VCaP (cell line): ENCODE measurements at regions not wholly inside any gene's neighbourhood (a gene's known extent, or its start where the extent isn't known, plus 50 kb on each side); places are given as distances from the start of the nearest gene placed in this dataset.

Experiments
- H3K27ac ChIP-seq: fragments of 450-650 bp; 2 replicates; pipeline ENCODE4 v1.5.1; 2017
- CTCF ChIP-seq: fragments of 450-650 bp; conservative IDR thresholded peaks from 2 replicates; pipeline ENCODE4 v1.5.1; 2017; ENCODE audit warnings: mild to moderate bottlenecking, moderate library complexity

- H3K27ac ChIP-seq, result no peak overlapping the region
- no peak for TF ChIP-seq CTCF
Observed at GRCh38 chr5:135242021-135242865, 156.8 kb downstream of the MACROH2A1 start.

- H3K27ac ChIP-seq, result no peak overlapping the region
Observed at GRCh38 chr5:135241536-135241935, 157.5 kb downstream of the MACROH2A1 start.

GRCh38 chr5:135240781-135241360 is 158.2 kb downstream of the MACROH2A1 start:
- TF ChIP-seq CTCF, result no peak
- no peak overlapping the region for H3K27ac ChIP-seq

More at GRCh38 chr5:135241536-135241935, 157.5 kb downstream of the MACROH2A1 start:
- no peak for TF ChIP-seq CTCF

GRCh38 chr5:135240283-135240633 is 158.8 kb downstream of the MACROH2A1 start:
- H3K27ac ChIP-seq, result no peak overlapping the region
- TF ChIP-seq CTCF, result no peak

- no peak overlapping the region for H3K27ac ChIP-seq
- no peak for TF ChIP-seq CTCF
Observed at GRCh38 chr5:135239453-135240282, 159.4 kb downstream of the MACROH2A1 start.

- H3K27ac ChIP-seq, result no peak overlapping the region
- no peak for TF ChIP-seq CTCF
Observed at GRCh38 chr5:135238622-135239452, 160.2 kb downstream of the MACROH2A1 start.

- TF ChIP-seq CTCF, result no peak
- no peak overlapping the region for H3K27ac ChIP-seq
Observed at GRCh38 chr5:135237748-135238103, 161.3 kb downstream of the MACROH2A1 start.
